Right kidney (tissue), 1 donor: ENCODE measurements at regions not wholly inside any gene's neighbourhood (a gene's known extent, or its start where the extent isn't known, plus 50 kb on each side); places are given as distances from the start of the nearest gene placed in this dataset.
"Not testable (repeated sequence)": the region's sequence is repeated elsewhere in the genome, so short reads cannot be mapped to it uniquely, and the experiment has no call there.

Source experiments
- DNase-seq: peaks from one replicate; pipeline ENCODE4 v3.0.0-alpha.2; 2016

DNA sequence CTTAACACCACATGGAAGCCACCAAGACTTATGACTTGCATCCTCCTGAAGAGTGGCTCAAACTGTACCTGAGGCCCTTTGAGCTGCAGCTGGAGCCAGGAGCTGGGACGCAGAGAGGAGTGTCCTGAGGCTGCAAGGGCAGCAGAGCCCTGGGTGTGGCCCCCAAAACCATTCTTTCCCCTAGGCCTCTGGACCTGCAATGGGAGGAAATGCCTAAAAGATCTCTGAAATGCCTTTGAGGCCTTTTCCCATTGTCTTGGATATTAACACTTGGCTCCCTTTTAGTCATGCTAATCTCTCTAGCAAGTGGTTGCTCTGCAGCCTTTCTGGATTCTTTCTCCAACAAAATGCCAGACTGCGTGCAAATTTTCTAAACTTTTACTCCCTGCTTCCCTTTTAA lies 156.1 kb downstream of the SLC38A4 start:
- DNase-seq: no peak

DNA sequence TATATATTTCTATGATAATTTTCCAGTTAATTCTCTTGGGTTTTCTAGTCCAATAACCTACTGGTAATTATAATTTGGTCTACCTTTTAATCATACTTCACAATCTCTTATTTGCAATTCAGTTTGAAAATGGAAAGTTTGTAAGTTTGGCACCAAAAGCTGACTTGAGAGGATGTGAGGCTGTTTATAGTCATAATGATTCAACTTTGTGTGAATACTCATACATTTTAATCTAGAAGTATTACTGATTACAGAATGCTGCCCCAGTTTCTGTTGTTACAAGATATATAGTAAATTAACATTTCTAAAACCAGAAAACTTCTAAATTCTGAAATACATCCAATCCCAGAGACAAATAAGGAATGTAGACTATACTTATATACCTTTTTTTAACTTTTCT lies 158.2 kb downstream of the SLC38A4 start:
- DNase-seq: no peak

DNA sequence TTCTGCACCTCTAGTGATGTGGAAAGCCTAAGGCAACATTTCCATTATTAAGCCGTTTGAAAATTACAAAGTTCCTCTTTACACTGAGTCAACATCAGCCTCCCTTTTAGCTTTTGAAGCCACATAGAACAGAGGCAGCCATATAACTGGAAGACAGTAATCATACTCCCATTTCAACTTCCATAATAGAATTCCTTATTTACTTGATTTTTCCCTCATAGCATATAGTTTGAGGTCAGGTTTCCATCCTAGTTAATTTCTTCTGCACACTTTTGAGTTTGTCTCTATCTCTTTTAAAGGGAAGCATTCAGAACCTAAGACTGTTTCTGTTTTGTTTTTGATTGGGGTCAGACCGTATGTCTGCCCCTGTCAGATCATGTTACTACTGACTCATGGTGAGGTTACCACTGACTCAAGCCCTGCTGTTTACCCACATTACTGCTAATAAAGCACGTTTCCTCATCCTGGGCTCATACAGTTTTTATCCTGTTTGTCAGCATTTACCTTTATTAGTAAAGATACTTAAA lies 161.0 kb downstream of the SLC38A4 start:
- no peak for DNase-seq

- DNase-seq: no peak
Observed at GRCh38 chr12:46663318-46663717, 162.5 kb downstream of the SLC38A4 start.

DNA sequence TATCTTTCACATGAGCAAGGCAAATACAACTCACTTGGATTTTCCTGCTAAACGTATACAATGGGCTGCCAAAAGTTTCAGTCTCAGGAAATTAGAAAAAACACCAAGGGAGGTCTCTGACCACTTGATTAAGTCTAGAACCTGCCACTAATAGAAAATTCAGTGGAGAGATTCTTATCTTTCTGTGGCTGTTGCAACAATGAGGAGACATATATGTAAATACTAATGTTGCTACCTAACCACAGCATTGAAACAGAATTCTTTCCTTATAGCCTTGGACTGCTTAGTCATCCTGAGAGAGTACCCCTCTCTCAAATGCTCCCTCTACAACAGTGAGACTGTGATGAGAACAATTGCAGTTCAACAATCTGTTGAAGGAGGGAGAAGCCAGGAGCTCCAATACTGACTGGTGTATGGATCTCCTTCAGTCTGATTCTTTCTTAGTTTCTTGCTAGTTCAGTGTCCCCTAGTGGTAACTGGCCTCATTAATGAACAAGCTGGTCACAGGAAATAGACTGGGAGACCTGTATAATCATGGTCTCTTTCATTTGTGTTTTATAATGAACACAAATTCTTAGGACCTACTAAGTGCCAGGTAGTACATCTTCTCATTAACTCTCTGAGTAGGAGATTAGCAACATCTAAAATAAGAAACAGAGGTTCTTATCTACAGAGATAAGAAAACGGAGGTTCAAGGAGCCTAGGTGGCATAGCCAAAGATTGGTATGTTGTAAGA lies 164.5 kb downstream of the SLC38A4 start:
- DNase-seq: peak; percentile 41

GRCh38 chr12:46660719-46661109 lies 165.1 kb downstream of the SLC38A4 start:
- no peak for DNase-seq

DNA sequence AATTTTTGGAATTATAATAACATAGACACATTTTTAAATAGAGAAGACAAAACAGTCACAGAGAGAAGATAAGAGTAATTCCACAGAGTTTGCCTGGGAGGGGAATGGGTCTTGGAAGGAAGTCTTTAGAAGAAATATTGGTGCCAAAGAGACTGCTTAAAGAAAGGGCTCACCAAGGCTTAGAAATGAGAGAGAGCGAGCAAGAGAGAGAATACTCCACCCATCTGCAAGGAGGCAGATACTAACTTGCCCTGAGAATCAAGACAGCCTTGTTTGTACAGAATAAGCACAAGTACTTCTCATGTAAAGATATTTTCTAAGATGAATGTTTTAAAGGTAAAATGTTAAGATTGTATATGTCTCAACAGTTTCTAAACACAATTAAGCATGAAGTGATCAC lies 165.5 kb downstream of the SLC38A4 start:
- no peak for DNase-seq

DNA sequence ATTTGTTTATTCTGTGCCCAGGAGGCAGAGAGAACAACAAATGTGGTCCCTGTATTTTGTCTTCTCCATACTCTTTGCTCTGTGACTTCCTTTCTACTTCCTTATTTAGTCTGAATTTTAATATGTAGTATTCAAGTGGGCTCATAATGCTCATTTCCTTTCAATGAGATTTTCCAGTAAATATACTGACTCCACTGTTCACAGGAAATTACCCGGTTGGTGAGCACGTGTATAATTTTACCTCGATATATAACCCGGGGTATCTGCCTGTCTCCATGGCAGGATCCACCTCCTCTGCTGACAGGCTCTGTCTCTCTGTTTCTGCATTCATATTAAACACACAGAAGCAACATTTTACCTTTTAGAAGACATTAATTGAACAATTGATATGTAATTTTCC lies 166.0 kb downstream of the SLC38A4 start:
- DNase-seq: no peak

DNA sequence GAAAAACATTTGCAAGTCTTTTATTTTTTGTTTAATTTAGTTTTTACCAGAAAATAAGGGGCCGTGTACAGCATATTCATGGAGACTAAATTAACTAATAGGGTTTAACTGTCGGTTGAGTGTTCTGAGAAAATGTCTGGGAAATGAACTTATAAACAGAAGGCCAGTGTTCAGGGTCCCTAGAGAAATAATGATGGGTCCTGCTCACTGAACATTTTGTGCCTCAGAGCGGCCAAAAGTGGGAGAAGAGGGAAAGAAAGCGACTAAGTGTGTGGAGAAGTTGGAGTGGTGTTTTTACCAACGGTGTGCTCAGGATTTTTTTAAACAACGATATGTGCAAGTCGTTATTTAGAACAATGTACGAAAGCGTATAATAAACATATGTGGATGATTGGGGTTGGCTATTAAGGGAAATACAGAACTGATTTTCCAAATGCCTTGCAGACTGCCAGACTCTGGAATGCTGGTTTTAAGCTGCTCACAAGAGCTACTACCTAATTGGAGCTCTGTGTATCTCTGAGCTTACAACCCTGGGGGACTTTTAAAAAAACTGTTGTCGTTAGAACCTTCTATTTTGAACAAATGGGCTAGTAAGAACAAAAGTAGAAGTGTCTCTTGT lies 166.7 kb downstream of the SLC38A4 start:
- DNase-seq: no peak

- no peak for DNase-seq
Observed at GRCh38 chr12:46657453-46658411, 168.1 kb downstream of the SLC38A4 start.

DNA sequence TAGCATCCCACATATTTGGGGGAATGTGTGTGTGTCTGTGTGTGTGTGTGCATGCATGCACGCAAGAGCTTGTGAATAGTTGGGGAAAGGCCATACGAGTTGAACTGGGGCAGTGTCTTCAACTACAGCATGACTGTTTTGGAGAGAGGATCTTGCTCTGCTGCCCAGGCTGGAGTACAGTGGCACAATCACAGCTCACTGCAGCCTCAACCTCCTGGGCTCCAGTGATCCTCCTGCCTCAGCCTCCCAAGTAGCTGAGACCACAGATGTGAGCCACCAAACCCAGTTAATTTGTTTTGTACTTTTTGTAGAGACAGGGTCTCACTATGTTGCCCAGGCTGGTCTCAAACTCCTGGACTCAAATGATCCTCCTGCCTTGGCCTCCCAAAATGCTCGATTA lies 169.8 kb downstream of the SLC38A4 start:
- not testable (repeated sequence) for DNase-seq

- DNase-seq: no peak
Observed at GRCh38 chr12:46653311-46653710, 172.5 kb downstream of the SLC38A4 start.

DNA sequence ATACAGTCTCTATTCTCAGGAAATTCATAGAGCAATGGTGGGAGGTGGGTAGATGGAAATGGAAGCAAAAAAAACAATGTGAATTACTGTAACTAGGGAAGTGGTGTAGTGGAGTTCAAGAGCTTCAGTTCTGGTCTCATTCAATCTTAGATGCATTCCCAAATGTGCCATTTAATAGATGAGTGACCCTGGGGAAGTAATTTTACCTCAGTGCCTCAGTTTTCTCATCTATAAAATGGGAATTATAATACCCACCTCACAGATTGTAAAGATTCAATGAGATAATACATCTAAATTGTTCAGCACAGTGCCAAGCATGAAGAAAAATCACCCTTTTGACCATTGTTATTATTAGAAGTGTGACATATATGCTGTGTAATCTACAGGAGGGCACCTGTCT lies 173.1 kb downstream of the SLC38A4 start:
- no peak for DNase-seq

- no peak for DNase-seq
Observed at GRCh38 chr12:46650688-46651087, 175.1 kb downstream of the SLC38A4 start.

DNA sequence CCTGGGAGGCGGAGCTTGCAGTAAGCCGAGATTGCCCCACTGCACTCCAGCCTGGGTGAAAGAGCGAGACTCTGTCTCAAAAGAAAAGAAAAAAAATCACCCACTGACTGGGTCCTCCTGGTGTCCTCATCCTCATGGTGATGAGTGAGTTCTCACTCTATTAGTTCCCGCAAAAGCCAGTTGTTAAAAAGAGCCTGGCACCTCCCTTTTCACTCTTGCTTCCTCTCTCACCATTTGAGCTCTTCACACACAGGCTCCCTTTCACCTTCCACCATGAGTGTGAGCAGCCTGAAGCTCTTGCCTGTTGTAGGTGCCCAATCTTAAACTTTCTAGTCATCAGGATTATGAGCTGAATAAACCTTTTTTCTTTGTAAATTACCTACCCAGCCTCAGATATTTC lies 176.4 kb downstream of the SLC38A4 start:
- no peak for DNase-seq

DNA sequence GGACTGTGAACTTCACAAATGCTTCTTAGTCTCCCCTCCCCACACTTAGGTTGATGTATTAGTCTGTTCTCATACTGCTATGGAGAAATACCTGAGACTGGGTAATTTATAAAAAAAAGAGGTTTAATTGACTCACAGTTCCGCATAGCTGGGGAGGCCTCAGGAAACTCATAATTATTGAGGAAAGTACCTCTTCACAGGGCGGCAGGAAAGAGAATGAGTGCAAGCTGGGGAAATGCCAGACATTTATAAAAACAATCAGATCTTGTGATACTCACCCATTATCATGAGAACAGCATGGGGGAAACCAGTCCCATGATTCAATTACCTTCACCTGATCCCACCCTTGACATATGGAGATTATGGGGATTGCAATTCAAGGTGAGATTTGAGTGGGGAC lies 178.8 kb downstream of the SLC38A4 start:
- no peak for DNase-seq

- not testable (repeated sequence) for DNase-seq
Observed at GRCh38 chr12:46641649-46642048, 184.1 kb downstream of the SLC38A4 start.

GRCh38 chr12:46635818-46636217 lies 190.0 kb downstream of the SLC38A4 start:
- DNase-seq: no peak

GRCh38 chr12:46629331-46630229 lies 196.2 kb downstream of the SLC38A4 start:
- no peak for DNase-seq

- no peak for DNase-seq
Observed at GRCh38 chr12:46628176-46628575, 197.6 kb downstream of the SLC38A4 start.

- no peak for DNase-seq
Observed at GRCh38 chr12:46627686-46628085, 198.1 kb downstream of the SLC38A4 start.

DNA sequence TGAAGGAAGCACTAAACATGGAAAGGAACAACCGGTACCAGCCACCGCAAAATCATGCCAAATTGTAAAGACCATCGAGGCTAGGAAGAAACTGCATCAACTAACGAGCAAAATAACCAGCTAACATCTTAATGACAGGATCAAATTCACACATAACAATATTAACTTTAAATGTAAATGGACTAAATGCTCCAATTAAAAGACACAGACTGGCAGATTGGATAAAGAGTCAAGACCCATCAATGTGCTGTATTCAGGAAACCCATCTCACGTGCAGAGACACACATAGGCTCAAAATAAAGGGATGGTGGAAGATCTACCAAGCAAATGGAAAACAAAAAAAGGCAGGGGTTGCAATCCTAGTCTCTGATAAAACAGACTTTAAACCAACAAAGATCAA lies 206.3 kb downstream of the SLC38A4 start:
- not testable (repeated sequence) for DNase-seq
